ENCODE measurements at regions not wholly inside any gene's neighbourhood (a gene's known extent, or its start where the extent isn't known, plus 50 kb on each side); places are given as distances from the start of the nearest gene placed in this dataset.
"Not testable (repeated sequence)": the region's sequence is repeated elsewhere in the genome, so short reads cannot be mapped to it uniquely, and the experiment has no call there.

GRCh38 chr9:21708856-21709255 is 93.6 kb upstream of the MTAP start:
- DNase-seq: no peak

- DNase-seq: peak; percentile 84
These were observed 92.9 kb upstream of the MTAP start for GRCh38 chr9:21709464-21710058.

- no peak for DNase-seq
These were observed 91.8 kb upstream of the MTAP start for GRCh38 chr9:21710548-21711191.

- no peak for DNase-seq
These were observed 90.9 kb upstream of the MTAP start for GRCh38 chr9:21711504-21711903.

- DNase-seq: no peak
These were observed 87.0 kb upstream of the MTAP start for GRCh38 chr9:21715408-21715807.

GRCh38 chr9:21720758-21721157 is 81.7 kb upstream of the MTAP start:
- no peak for DNase-seq

GRCh38 chr9:21727411-21727810 is 75.0 kb upstream of the MTAP start:
- not testable (repeated sequence) for DNase-seq

GRCh38 chr9:21728781-21729180 is 73.7 kb upstream of the MTAP start:
- DNase-seq: no peak

GRCh38 chr9:21729648-21730047 is 72.8 kb upstream of the MTAP start:
- DNase-seq: no peak

- DNase-seq: no peak
These were observed 71.5 kb upstream of the MTAP start for GRCh38 chr9:21730899-21731298.

- DNase-seq: no peak
These were observed 61.3 kb upstream of the MTAP start for GRCh38 chr9:21741151-21741550.

GRCh38 chr9:21744320-21744719 is 58.1 kb upstream of the MTAP start:
- DNase-seq: no peak

GRCh38 chr9:21744841-21745240 is 57.6 kb upstream of the MTAP start:
- no peak for DNase-seq

- no peak for DNase-seq
These were observed 55.9 kb upstream of the MTAP start for GRCh38 chr9:21746550-21746949.

GRCh38 chr9:21747175-21747574 is 55.3 kb upstream of the MTAP start:
- DNase-seq: no peak

GRCh38 chr9:21750021-21750735 is 52.3 kb upstream of the MTAP start:
- DNase-seq: no peak

- DNase-seq: no peak
These were observed 50.4 kb upstream of the MTAP start for GRCh38 chr9:21751998-21752397.

Measured in activated CD8-positive, alpha-beta memory T cell treated with anti-CD3 and anti-CD28 coated beads for 24 hours (primary cell).